ENCODE measurements at regions not wholly inside any gene's neighbourhood (a gene's known extent, or its start where the extent isn't known, plus 50 kb on each side); places are given as distances from the start of the nearest gene placed in this dataset.
"Not testable (repeated sequence)": the region's sequence is repeated elsewhere in the genome, so short reads cannot be mapped to it uniquely, and the experiment has no call there.

- TF ChIP-seq CTCF (IDR thresholded peaks at IDR 0.05; ENCODE audit: low read length) (no peak), EZH2 (IDR thresholded peaks at IDR 0.05; ENCODE audit: borderline replicate concordance, low read length) (no peak)
- Histone ChIP-seq H3K27me3 (ENCODE audit: insufficient read depth, low read length) (0 out of 2 replicates have a peak, but pooled peaks cover 3% of the 10 kb centered on the region), H3F3A (ENCODE audit: insufficient read depth, low read length) (no peaks in the 10 kb centered on the region), H3K36me3 (ENCODE audit: insufficient read depth, low read length) (no peaks in the 10 kb centered on the region), H3K79me2 (ENCODE audit: insufficient read depth, low read length) (no peaks in the 10 kb centered on the region), H3K4me1 (ENCODE audit: insufficient read depth, low read length, severe bottlenecking) (no peaks in the 10 kb centered on the region), H3K4me3 (ENCODE audit: low read depth, low read length, poor library complexity, severe bottlenecking) (no peak overlapping the region), H4K20me1 (ENCODE audit: insufficient read depth, low read length) (no peaks in the 10 kb centered on the region), H3K27ac (ENCODE audit: low read depth, low read length, poor library complexity, severe bottlenecking) (no peak overlapping the region), H3K9ac (ENCODE audit: low read length) (no peak overlapping the region), H2AFZ (ENCODE audit: low read length) (no peak overlapping the region), H3K9me2 (ENCODE audit: low read depth, low read length) (no peaks in the 10 kb centered on the region), H3K4me2 (ENCODE audit: low read length) (no peak overlapping the region), H3K9me3 (ENCODE audit: low read length) (no peaks in the 10 kb centered on the region)
These were observed 54.4 kb upstream of the SCAF4 start for GRCh38 chr21:31786164-31786920.

- H2AFZ ChIP-seq (ENCODE audit: low read length); H3K27ac ChIP-seq (ENCODE audit: low read depth, low read length, poor library complexity, severe bottlenecking); H3K9ac ChIP-seq (ENCODE audit: low read length); H3K27me3 ChIP-seq (ENCODE audit: insufficient read depth, low read length); H3K4me3 ChIP-seq (ENCODE audit: low read depth, low read length, poor library complexity, severe bottlenecking); H3K36me3 ChIP-seq (ENCODE audit: insufficient read depth, low read length); H3K79me2 ChIP-seq (ENCODE audit: insufficient read depth, low read length); H4K20me1 ChIP-seq (ENCODE audit: insufficient read depth, low read length); H3F3A ChIP-seq (ENCODE audit: insufficient read depth, low read length); H3K4me1 ChIP-seq (ENCODE audit: insufficient read depth, low read length, severe bottlenecking); H3K9me2 ChIP-seq (ENCODE audit: low read depth, low read length); H3K4me2 ChIP-seq (ENCODE audit: low read length); H3K9me3 ChIP-seq (ENCODE audit: low read length): not testable (repeated sequence)
- peak; percentile 85 for TF ChIP-seq CTCF (IDR thresholded peaks at IDR 0.05; ENCODE audit: low read length)
These were observed 53.6 kb upstream of the SCAF4 start for GRCh38 chr21:31785237-31786163.

DNA sequence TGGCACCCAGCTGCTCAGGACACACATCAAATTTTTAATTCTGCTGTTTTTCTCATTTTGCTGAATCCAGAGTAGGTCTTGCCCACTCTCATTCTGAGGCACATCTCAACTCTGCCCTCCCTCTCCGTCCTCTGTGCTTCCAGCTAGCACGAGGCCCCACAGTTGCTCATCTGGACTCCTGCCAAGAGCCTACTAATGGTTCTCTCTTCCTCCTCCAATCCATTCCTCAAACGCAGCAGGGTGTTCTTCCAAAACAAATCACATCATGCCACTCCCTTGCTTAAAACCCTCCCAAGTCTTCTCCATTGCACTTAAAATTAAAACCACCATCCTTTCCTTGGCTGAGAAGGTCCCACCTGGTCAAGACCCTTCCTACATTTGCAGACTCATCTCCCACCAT, 49.8 kb upstream of the SCAF4 start:
- Histone ChIP-seq H3K9ac (ENCODE audit: low read length) (no peak overlapping the region), H3K27me3 (ENCODE audit: insufficient read depth, low read length) (no peaks in the 10 kb centered on the region), H3K79me2 (ENCODE audit: insufficient read depth, low read length) (no peaks in the 10 kb centered on the region), H3K27ac (ENCODE audit: low read depth, low read length, poor library complexity, severe bottlenecking) (no peak overlapping the region), H3K9me3 (ENCODE audit: low read length) (no peaks in the 10 kb centered on the region), H2AFZ (ENCODE audit: low read length) (no peak overlapping the region), H3K4me1 (ENCODE audit: insufficient read depth, low read length, severe bottlenecking) (no peaks in the 10 kb centered on the region), H3K36me3 (ENCODE audit: insufficient read depth, low read length) (no peaks in the 10 kb centered on the region), H3F3A (ENCODE audit: insufficient read depth, low read length) (no peaks in the 10 kb centered on the region), H3K9me2 (ENCODE audit: low read depth, low read length) (no peaks in the 10 kb centered on the region), H3K4me3 (ENCODE audit: low read depth, low read length, poor library complexity, severe bottlenecking) (no peak overlapping the region), H4K20me1 (ENCODE audit: insufficient read depth, low read length) (no peaks in the 10 kb centered on the region), H3K4me2 (ENCODE audit: low read length) (no peak overlapping the region)
- no peak for TF ChIP-seq EZH2 (IDR thresholded peaks at IDR 0.05; ENCODE audit: borderline replicate concordance, low read length)
- TF ChIP-seq CTCF (IDR thresholded peaks at IDR 0.05; ENCODE audit: low read length) = no peak
